GM21390 (cell line): ENCODE measurements at regions not wholly inside any gene's neighbourhood (a gene's known extent, or its start where the extent isn't known, plus 50 kb on each side); places are given as distances from the start of the nearest gene placed in this dataset.

Source experiments
- ATAC-seq: cut with Tn5 transposase; IDR thresholded peaks from one replicate; pipeline ENCODE4 v1.9.1; 2021; ENCODE audit not compliant: unreplicated experiment

- ATAC-seq = no peak
Observed at GRCh38 chr10:61159253-61159652, 215.3 kb upstream of the RHOBTB1 start.

- ATAC-seq = no peak
Observed at GRCh38 chr10:61157182-61157581, 213.2 kb upstream of the RHOBTB1 start.

- ATAC-seq = no peak
Observed at GRCh38 chr10:61153771-61154170, 209.8 kb upstream of the RHOBTB1 start.

GRCh38 chr10:61151059-61151458 lies 207.1 kb upstream of the RHOBTB1 start:
- no peak for ATAC-seq

- no peak for ATAC-seq
Observed at GRCh38 chr10:61148451-61148850, 204.5 kb upstream of the RHOBTB1 start.

GRCh38 chr10:61142987-61143386 lies 199.0 kb upstream of the RHOBTB1 start:
- ATAC-seq = no peak

GRCh38 chr10:61140765-61141392 lies 196.9 kb upstream of the RHOBTB1 start:
- peak; percentile 58 for ATAC-seq

- no peak for ATAC-seq
Observed at GRCh38 chr10:61139592-61139953, 195.6 kb upstream of the RHOBTB1 start.

GRCh38 chr10:61138708-61139591 lies 195.0 kb upstream of the RHOBTB1 start:
- no peak for ATAC-seq

- ATAC-seq = no peak
Observed at GRCh38 chr10:61136139-61136538, 192.2 kb upstream of the RHOBTB1 start.

- peak; percentile 90 for ATAC-seq
Observed at GRCh38 chr10:61135276-61135721, 191.3 kb upstream of the RHOBTB1 start.

GRCh38 chr10:61130366-61130765 lies 186.4 kb upstream of the RHOBTB1 start:
- ATAC-seq = no peak

- ATAC-seq = no peak
Observed at GRCh38 chr10:61128196-61128595, 184.2 kb upstream of the RHOBTB1 start.

GRCh38 chr10:61125560-61126170 lies 181.7 kb upstream of the RHOBTB1 start:
- peak; percentile 83 for ATAC-seq

- ATAC-seq = no peak
Observed at GRCh38 chr10:61124756-61125530, 181.0 kb upstream of the RHOBTB1 start.

- peak; percentile 72 for ATAC-seq
Observed at GRCh38 chr10:61120805-61121204, 176.8 kb upstream of the RHOBTB1 start.

GRCh38 chr10:61119573-61119972 lies 175.6 kb upstream of the RHOBTB1 start:
- ATAC-seq = no peak

GRCh38 chr10:61115897-61116296 lies 171.9 kb upstream of the RHOBTB1 start:
- no peak for ATAC-seq

GRCh38 chr10:61112771-61113170 lies 168.8 kb upstream of the RHOBTB1 start:
- ATAC-seq = no peak

GRCh38 chr10:61110936-61111335 lies 167.0 kb upstream of the RHOBTB1 start:
- ATAC-seq = no peak

GRCh38 chr10:61110188-61110844 lies 166.3 kb upstream of the RHOBTB1 start:
- no peak for ATAC-seq
